Activated CD4-positive, alpha-beta T cell treated with anti-CD3 and anti-CD28 coated beads, Interleukin-2, amount 50 U/mL, for 48 hours (primary cell): ENCODE measurements at regions not wholly inside any gene's neighbourhood (a gene's known extent, or its start where the extent isn't known, plus 50 kb on each side); places are given as distances from the start of the nearest gene placed in this dataset.

Experiments
- DNase-seq, 2 experiments: peaks; one replicate each; pipeline ENCODE4 v3.0.0-alpha.2; 2020

- no peak for DNase-seq
Observed at GRCh38 chr2:64836566-64836965, 152.6 kb upstream of the SLC1A4 start.

- no peak for DNase-seq
Observed at GRCh38 chr2:64837116-64837731, 152.0 kb upstream of the SLC1A4 start.

- no peak for DNase-seq
Observed at GRCh38 chr2:64837925-64838641, 151.1 kb upstream of the SLC1A4 start.

- no peak for DNase-seq
Observed at GRCh38 chr2:64838817-64839216, 150.4 kb upstream of the SLC1A4 start.

GRCh38 chr2:64839844-64840243, 149.4 kb upstream of the SLC1A4 start:
- DNase-seq = no peak

- DNase-seq = no peak
Observed at GRCh38 chr2:64840426-64840881, 148.7 kb upstream of the SLC1A4 start.

GRCh38 chr2:64841461-64841860, 147.7 kb upstream of the SLC1A4 start:
- no peak for DNase-seq

GRCh38 chr2:64842030-64842429, 147.2 kb upstream of the SLC1A4 start:
- DNase-seq = no peak

- no peak for DNase-seq
Observed at GRCh38 chr2:64844087-64844486, 145.1 kb upstream of the SLC1A4 start.

- no peak for DNase-seq
Observed at GRCh38 chr2:64845273-64845905, 143.8 kb upstream of the SLC1A4 start.

GRCh38 chr2:64846177-64846576, 143.0 kb upstream of the SLC1A4 start:
- no peak for DNase-seq

- no peak for DNase-seq
Observed at GRCh38 chr2:64847930-64848329, 141.3 kb upstream of the SLC1A4 start.

GRCh38 chr2:64848363-64848762, 140.8 kb upstream of the SLC1A4 start:
- no peak for DNase-seq

- no peak for DNase-seq
Observed at GRCh38 chr2:64848945-64849344, 140.3 kb upstream of the SLC1A4 start.

- DNase-seq = no peak
Observed at GRCh38 chr2:64850642-64851041, 138.6 kb upstream of the SLC1A4 start.

GRCh38 chr2:64852771-64853241, 136.4 kb upstream of the SLC1A4 start:
- no peak for DNase-seq

GRCh38 chr2:64853306-64853705, 135.9 kb upstream of the SLC1A4 start:
- DNase-seq = no peak

GRCh38 chr2:64853894-64854293, 135.3 kb upstream of the SLC1A4 start:
- DNase-seq = no peak

- DNase-seq = no peak
Observed at GRCh38 chr2:64854773-64855237, 134.4 kb upstream of the SLC1A4 start.

GRCh38 chr2:64857581-64858471, 131.4 kb upstream of the SLC1A4 start:
- no peak for DNase-seq

- no peak for DNase-seq
Observed at GRCh38 chr2:64858541-64859311, 130.5 kb upstream of the SLC1A4 start.
